AML-193 (cell line): ENCODE measurements at regions not wholly inside any gene's neighbourhood (a gene's known extent, or its start where the extent isn't known, plus 50 kb on each side); places are given as distances from the start of the nearest gene placed in this dataset.

ENCODE experiments used
- DNase-seq, 2 experiments: peaks; one replicate each; lab custom pipeline; 2025; lab: John Stamatoyannopoulos, UW

- DNase-seq: no peak
These were observed 201.1 kb downstream of the TLE3 start for GRCh38 chr15:69896606-69897005.

- no peak for DNase-seq
These were observed 200.7 kb downstream of the TLE3 start for GRCh38 chr15:69897061-69897460.

- no peak for DNase-seq
These were observed 200.1 kb downstream of the TLE3 start for GRCh38 chr15:69897471-69898237.

- no peak for DNase-seq
These were observed 199.5 kb downstream of the TLE3 start for GRCh38 chr15:69898243-69898642.

- DNase-seq: no peak
These were observed 195.2 kb downstream of the TLE3 start for GRCh38 chr15:69902414-69903062.

- DNase-seq: no peak
These were observed 193.9 kb downstream of the TLE3 start for GRCh38 chr15:69903470-69904469.

GRCh38 chr15:69906256-69907185 lies 191.2 kb downstream of the TLE3 start:
- no peak for DNase-seq

- no peak for DNase-seq
These were observed 189.7 kb downstream of the TLE3 start for GRCh38 chr15:69908060-69908459.

GRCh38 chr15:69908590-69909420 lies 188.9 kb downstream of the TLE3 start:
- no peak for DNase-seq

- no peak for DNase-seq
These were observed 187.8 kb downstream of the TLE3 start for GRCh38 chr15:69909719-69910444.

- DNase-seq: no peak
These were observed 187.2 kb downstream of the TLE3 start for GRCh38 chr15:69910514-69910913.

- DNase-seq: no peak
These were observed 185.6 kb downstream of the TLE3 start for GRCh38 chr15:69912116-69912515.

GRCh38 chr15:69914040-69914439 lies 183.7 kb downstream of the TLE3 start:
- DNase-seq: no peak

- peak in 1 of 2 experiments; percentile 4 for DNase-seq
These were observed 182.8 kb downstream of the TLE3 start for GRCh38 chr15:69914960-69915359.

GRCh38 chr15:69916169-69916785 lies 181.4 kb downstream of the TLE3 start:
- no peak for DNase-seq

- DNase-seq: no peak
These were observed 180.7 kb downstream of the TLE3 start for GRCh38 chr15:69917056-69917455.

GRCh38 chr15:69919816-69920215 lies 177.9 kb downstream of the TLE3 start:
- no peak for DNase-seq

GRCh38 chr15:69920221-69920620 lies 177.5 kb downstream of the TLE3 start:
- no peak for DNase-seq
